IPS DF 6.9 (cell line): ENCODE measurements at regions not wholly inside any gene's neighbourhood (a gene's known extent, or its start where the extent isn't known, plus 50 kb on each side); places are given as distances from the start of the nearest gene placed in this dataset.

Experiments
- DNase-seq: peaks from one replicate; pipeline ENCODE4 v3.0.0-alpha.2; 2013; ENCODE audit warnings: low read depth, low spot score
- H3K27ac ChIP-seq: one replicate; pipeline ENCODE4 v1.5.1; 2013; ENCODE audit warnings: low read length, control low read depth
- H3K27me3 ChIP-seq: 2 replicates; pipeline ENCODE4 v1.6.1; 2013; ENCODE audit warnings: mild to moderate bottlenecking, low read length; ENCODE audit not compliant: control insufficient read depth, insufficient read depth
- H3K36me3 ChIP-seq: 2 replicates; pipeline ENCODE4 v1.6.1; 2013; ENCODE audit warnings: low read length; ENCODE audit not compliant: control insufficient read depth, insufficient read depth
- H3K4me1 ChIP-seq: 2 replicates; pipeline ENCODE4 v1.6.1; 2013; ENCODE audit warnings: low read length; ENCODE audit not compliant: control insufficient read depth, insufficient read depth
- H3K4me3 ChIP-seq: 2 replicates; pipeline ENCODE4 v1.5.1; 2013; ENCODE audit warnings: mild to moderate bottlenecking, low read length
- H3K9me3 ChIP-seq: 2 replicates; pipeline ENCODE4 v1.6.1; 2013; ENCODE audit warnings: low read length, inconsistent platforms; ENCODE audit not compliant: control insufficient read depth, insufficient read depth
- WGBS: extraction: QIAGEN DNeasy Blood & Tissue Kit; methylation state at CpG from one replicate; pipeline ENCODE4 v1.1.7; 2013; ENCODE audit warnings: mixed read lengths, missing lambda C conversion rate; ENCODE audit not compliant: insufficient read length, insufficient coverage; 5-methylcytosine and 5-hydroxymethylcytosine counted together

DNA sequence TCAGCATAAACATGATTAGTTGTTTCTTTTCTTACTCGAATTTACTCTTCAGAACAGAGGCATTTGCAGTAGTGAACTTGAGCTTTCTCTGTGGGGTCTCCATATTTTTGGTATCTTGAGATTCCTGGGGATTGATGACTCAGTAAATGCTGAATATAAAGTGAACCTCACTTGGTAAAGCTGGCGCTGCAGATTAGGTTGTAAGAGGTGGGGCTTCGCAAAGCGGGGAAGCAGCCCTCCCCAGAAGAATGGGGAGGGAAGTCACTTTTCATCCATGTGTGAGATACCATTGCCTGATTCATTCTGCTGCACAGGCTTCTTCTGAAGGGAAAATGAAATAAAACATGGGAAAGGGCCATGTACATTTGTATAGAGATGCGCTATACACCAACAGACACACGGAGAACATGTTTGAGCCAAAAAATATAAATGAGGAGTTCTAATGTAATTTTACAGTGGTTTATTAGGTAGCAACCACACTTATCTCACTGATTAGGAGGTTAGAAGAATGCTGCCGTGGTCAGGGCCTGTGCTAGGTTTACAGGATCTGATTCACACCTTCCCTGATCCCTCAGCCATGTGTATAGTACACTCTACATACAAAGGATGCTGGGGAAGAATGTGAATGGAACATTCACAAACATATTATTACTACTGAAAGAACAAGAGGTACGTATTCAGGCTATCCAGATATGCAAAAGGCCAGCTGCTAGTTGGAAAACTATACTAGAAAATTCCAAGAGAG, 63.5 kb downstream of the DNTTIP2 start:
- no peak for DNase-seq
- WGBS: no CpG with 5 or more reads among the region's 8 CpGs
- no peaks in the 10 kb centered on the region for H3K9me3 ChIP-seq
- no peaks in the 10 kb centered on the region for H3K27me3 ChIP-seq
- no peak overlapping the region for H3K27ac ChIP-seq
- peaks cover 10% of the 10 kb centered on the region for H3K4me1 ChIP-seq
- H3K36me3 ChIP-seq: no peaks in the 10 kb centered on the region
- no peak overlapping the region for H3K4me3 ChIP-seq

DNA sequence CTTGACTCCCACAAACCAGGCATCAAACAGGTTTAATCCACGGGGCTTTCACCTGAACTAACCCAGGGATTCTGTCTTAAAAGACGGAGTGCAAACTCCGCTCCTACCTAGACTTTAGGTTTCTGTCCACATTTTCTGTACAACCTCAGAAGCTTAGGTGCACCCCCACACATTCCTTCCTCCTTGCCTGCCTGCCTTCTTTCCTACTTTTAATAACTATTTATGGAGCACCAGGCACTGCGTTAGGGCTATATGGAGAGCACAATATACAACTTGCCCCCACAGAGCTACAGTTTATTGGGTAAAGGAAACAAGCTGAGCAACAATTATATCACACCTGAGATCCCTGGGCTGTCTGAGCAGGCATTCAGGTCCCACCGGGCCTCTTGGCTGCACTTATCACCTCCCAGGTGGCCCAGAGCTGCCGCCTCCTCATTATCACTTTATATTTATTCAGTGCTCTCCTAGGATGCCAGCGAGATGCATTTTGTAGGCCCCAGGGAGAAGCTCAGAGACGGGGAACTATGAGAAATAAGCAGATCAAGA, 64.1 kb downstream of the DNTTIP2 start:
- H3K27me3 ChIP-seq: no peaks in the 10 kb centered on the region
- peaks cover 7% of the 10 kb centered on the region; the same call in 1 of the 2 replicates for H3K4me1 ChIP-seq
- no peak for DNase-seq
- no peak overlapping the region for H3K27ac ChIP-seq
- no peaks in the 10 kb centered on the region for H3K9me3 ChIP-seq
- H3K36me3 ChIP-seq: no peaks in the 10 kb centered on the region
- H3K4me3 ChIP-seq: no peak overlapping the region
- no CpG with 5 or more reads among the region's 8 CpGs for WGBS

DNA sequence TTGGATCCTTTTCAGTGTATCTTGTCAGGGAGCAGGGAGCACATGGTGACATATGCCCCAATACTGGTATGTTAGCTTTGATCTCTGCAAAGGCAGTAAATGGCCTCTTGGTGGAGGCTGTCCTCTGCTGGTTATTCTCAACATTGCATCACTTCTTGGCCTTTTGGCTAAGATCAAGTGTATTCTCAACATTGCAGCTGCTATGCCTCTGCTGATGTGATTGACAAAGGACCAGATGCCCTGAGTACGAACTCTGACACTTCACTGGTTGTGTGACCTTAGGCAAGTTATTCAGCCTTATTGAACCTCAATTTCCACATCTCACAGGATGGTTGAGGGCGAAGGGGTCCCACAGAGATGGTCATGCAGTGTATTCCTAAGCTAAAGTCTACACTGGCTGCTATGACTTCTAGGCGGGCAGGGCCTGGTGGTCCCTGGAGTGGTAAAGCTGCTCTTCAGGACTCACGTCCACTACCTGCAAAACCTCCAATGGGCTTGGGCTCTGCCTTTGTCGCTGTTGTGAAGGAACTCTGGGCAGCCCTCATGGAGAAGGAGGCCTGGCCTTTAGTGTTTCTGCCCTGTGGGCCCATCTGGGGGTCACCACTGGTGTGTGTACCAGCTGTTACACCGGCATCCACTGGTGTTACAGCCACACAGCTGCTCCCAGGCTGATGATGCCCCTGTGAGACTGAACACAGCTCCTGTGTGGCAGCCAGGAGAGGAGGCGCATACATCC, 64.8 kb downstream of the DNTTIP2 start:
- DNase-seq: peak; percentile 79
- no peak overlapping the region for H3K27ac ChIP-seq

DNA sequence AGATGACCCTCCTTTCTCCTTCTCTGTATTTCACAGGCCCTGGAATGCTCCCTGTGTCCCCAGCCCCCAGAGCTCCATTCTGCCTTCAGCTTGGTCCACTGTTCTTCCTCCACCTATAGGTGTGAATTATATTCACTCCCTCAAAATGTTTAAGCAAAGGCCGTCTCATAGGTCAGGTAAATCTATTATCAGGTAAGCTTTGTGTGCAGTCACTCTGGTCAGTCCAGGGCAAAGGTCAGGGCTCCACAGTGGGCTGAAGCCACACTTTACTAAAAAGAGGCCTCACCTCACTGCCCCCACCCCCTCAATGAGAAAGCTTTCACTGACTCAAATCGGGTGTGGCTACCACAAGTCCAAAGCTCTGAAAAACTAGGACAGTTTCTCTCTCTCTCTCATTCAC, 65.9 kb downstream of the DNTTIP2 start:
- DNase-seq: no peak
- Histone ChIP-seq H3K9me3 (no peaks in the 10 kb centered on the region), H3K4me3 (no peak overlapping the region), H3K4me1 (peaks cover 7% of the 10 kb centered on the region; the same call in 1 of the 2 replicates), H3K27me3 (no peaks in the 10 kb centered on the region), H3K36me3 (no peaks in the 10 kb centered on the region), H3K27ac (no peak overlapping the region)
- no CpG with 5 or more reads among the region's 2 CpGs for WGBS

More for the DNA sequence above, 64.8 kb downstream of the DNTTIP2 start:
- WGBS: no CpG with 5 or more reads among the region's 7 CpGs
- Histone ChIP-seq H3K36me3 (no peaks in the 10 kb centered on the region), H3K4me3 (no peak overlapping the region), H3K4me1 (peaks cover 7% of the 10 kb centered on the region; the same call in 1 of the 2 replicates), H3K27me3 (no peaks in the 10 kb centered on the region), H3K9me3 (no peaks in the 10 kb centered on the region)

DNA sequence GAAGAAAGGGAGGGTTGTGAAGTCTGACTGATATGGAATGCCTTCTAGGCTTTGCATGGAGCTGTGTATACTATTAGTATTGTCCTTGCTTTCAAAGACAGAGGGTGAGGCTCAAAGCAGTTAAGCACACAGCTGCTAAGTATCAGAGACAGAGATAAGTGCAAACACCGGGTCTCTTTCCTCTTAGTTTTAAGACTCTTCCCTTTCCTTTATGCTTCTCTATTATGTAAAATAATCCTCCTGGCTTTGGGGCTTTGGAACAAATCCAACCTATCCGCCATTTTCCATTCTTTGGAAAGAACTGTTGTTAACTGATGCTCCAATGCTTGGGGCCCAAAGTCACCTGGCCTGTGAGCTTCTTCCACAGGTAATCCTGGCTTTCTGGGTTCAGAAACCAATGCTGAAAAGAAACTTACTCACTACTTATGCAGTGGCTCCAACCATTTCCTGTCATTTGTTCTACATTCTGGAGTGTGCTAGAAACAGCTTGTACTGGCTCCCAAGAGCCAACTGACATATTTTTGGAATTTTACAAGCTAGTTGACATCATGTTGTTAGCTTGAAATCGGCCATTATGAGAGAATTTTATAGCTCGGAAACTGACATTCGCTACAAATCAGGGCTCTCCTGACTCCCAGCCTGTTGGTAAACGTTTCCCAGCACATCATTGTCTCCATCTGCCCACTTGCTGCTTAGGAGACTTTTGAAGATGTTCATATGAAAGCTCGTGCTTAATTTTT, 67.5 kb downstream of the DNTTIP2 start:
- H3K27me3 ChIP-seq: no peaks in the 10 kb centered on the region
- H3K4me1 ChIP-seq: peaks cover 6% of the 10 kb centered on the region; the same call in 1 of the 2 replicates
- no peak overlapping the region for H3K27ac ChIP-seq
- no CpG with 5 or more reads among the region's 7 CpGs for WGBS
- no peaks in the 10 kb centered on the region for H3K36me3 ChIP-seq
- H3K4me3 ChIP-seq: no peak overlapping the region
- DNase-seq: no peak
- no peaks in the 10 kb centered on the region for H3K9me3 ChIP-seq

DNA sequence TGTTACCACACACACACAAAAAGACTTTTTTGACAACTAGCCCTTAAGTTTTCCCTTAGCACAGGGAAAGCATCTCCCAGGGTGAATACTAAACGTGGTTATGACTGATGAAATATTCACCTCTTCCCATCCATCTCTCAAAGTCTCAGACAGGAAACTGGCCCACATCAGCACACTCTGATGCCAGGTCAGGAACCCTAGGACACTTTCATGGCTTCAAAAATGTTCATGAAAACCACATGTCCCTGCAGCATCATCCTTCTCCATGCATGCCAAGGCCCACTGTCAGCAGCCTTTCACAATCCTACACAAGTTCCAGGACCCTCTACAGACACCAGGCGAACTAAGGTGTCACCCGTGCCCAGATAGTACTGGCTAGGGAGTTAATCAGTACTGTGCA, 68.7 kb downstream of the DNTTIP2 start:
- H3K4me1 ChIP-seq: peaks cover 4% of the 10 kb centered on the region; the same call in 1 of the 2 replicates
- H3K9me3 ChIP-seq: no peaks in the 10 kb centered on the region
- no peaks in the 10 kb centered on the region for H3K27me3 ChIP-seq
- no peak overlapping the region for H3K27ac ChIP-seq
- no peak overlapping the region for H3K4me3 ChIP-seq
- DNase-seq: no peak
- no peaks in the 10 kb centered on the region for H3K36me3 ChIP-seq
- WGBS: no CpG with 5 or more reads among the region's 3 CpGs

DNA sequence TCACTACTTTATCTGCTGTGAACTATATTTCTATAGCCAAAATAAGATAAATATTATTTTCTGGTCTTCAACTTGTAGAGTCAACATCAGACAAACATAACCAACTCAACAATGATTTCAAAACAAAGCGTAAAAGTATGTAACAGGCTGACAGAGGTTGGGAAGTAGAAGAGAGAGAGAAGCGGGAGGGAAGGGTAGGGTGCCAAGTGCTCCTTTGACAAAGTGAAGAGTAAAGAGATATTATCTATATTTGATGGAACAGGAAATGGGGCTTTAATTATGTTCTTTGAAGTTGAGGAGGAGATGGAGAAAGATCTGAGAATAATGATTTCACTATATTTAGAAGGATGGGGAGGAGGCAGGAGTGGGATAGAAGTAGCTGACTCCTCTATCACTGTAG, 70.1 kb downstream of the DNTTIP2 start:
- no peaks in the 10 kb centered on the region for H3K9me3 ChIP-seq
- no peak overlapping the region for H3K27ac ChIP-seq
- no peaks in the 10 kb centered on the region for H3K27me3 ChIP-seq
- H3K36me3 ChIP-seq: no peaks in the 10 kb centered on the region
- WGBS: no CpG with 5 or more reads among the region's 2 CpGs
- no peaks in the 10 kb centered on the region for H3K4me1 ChIP-seq
- no peak overlapping the region for H3K4me3 ChIP-seq
- DNase-seq: no peak

DNA sequence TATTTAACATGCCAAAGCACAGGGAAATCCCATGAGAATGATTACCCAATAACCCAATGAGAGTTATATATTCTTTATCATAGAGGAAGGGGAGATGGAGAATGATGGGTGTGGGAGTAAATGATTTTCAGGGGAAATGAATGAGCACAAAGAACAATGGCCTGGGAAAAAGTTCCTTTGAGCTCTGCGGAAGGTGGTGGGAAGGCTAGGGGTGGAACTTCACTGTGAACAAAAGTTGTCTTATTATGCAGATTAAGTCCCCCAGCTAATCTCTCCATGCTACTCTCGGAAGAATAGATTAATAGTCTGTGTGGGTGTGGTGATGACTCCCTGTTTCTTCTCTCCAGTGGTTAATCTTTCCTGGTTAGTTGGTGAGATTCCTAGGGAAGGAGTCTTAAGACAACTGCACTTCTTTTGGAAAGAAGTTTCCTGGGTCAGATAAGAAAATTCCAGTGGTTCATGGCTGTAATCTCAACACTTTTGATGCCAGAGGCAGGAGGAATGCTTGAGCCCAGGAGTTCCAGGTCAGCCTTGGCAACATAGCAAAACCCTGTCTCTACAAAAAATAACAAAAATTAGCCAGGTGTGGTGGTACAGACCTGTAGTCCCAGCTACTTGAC, 71.6 kb downstream of the DNTTIP2 start:
- Histone ChIP-seq H3K36me3 (no peaks in the 10 kb centered on the region), H3K27me3 (no peaks in the 10 kb centered on the region), H3K4me1 (no peaks in the 10 kb centered on the region), H3K9me3 (no peaks in the 10 kb centered on the region), H3K27ac (no peak overlapping the region), H3K4me3 (no peak overlapping the region)
- no CpG with 5 or more reads among the region's 2 CpGs for WGBS
- no peak for DNase-seq

DNA sequence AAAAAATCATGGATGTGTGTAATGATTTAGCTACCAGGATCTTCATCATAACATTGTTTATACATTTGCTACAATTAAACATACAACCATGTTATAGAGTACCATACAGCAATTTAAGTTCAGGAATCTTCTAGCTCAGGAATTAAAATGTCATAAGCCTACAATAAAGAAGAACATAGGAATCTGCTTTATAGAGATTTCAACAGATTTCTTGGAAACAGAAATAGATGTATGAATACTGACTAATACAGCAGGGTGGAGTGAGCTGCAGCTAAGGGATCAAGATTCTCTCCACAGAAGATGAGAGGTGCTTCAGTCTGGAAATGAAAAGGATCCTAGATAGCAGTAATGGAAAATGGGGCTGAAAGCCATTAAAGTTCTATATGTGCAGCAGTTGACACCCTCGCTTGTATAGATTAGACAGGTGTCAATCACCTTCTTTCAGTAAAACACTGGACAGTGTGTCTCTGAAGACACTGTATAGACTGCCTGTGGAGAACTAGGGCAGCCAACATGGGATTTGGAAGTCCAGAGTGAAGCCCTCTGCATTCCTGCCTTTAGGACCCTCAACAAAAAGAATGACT, 73.9 kb downstream of the DNTTIP2 start:
- no CpG with 5 or more reads among the region's 1 CpG for WGBS
- Histone ChIP-seq H3K36me3 (no peaks in the 10 kb centered on the region), H3K9me3 (no peaks in the 10 kb centered on the region), H3K4me1 (no peaks in the 10 kb centered on the region), H3K27ac (no peak overlapping the region), H3K4me3 (no peak overlapping the region; the same call in 1 of the 2 replicates), H3K27me3 (no peaks in the 10 kb centered on the region)
- no peak for DNase-seq
